Stimulated activated CD8-positive, alpha-beta memory T cell treated with anti-CD3 and anti-CD28 coated beads, Interleukin-7, amount 100 ng/mL, for 48 hours (primary cell): ENCODE measurements at regions not wholly inside any gene's neighbourhood (a gene's known extent, or its start where the extent isn't known, plus 50 kb on each side); places are given as distances from the start of the nearest gene placed in this dataset.
"Not testable (repeated sequence)": the region's sequence is repeated elsewhere in the genome, so short reads cannot be mapped to it uniquely, and the experiment has no call there.

Source experiments
- DNase-seq, 2 donors: peaks; one replicate each; pipeline ENCODE4 v3.0.0-alpha.2; 2020; ENCODE audit warnings: low read depth in 1 of 2; ENCODE audit errors: extremely low read depth in 1 of 2

DNA sequence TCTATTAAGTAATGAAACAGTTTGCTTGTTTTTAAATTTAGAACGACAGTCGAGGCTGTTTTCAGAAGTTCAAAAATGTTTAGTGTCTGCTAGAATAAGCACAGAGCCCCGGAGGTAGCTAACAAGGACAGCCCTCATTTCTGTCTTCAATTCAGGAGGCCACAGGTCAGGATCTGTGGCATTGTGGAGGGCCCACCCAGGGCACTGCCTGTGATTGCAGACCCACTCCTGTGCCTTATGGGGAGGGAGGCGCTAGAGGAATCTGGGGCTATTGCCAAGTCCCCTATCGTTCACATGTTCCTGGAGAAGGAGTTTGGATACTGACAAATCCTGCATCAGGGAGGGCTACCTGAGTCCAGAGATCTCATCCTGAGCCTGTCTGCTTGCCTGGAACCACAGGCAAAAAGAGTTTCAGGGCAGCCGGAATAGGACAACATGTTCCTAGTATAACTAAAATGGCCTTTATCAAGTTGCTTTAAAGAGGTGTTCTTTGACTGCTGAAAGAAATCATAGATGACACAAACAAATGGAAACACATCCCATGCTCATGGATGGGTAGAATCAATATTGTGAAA is 141.5 kb upstream of the ROPN1 start:
- no peak for DNase-seq

DNA sequence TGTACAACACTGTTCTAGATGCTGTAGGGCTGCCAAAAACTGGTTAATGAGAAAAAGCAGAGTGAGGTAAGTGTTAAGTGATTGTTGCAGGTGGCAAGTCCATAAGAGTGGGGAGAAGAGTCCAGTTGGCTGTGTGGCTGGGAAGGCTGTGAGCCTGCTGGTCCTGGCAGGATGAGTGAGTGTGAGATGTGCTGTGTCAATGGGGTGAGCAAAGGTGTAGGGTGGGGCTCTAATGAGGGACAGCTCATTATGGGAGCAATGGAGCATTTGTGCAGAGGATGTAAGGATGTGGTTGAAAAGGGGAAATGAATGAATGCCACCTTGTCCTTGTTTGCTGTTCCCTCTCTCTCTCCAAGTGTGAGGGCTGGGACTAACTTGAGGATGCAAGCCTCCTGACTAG is 145.3 kb upstream of the ROPN1 start:
- no peak for DNase-seq

DNA sequence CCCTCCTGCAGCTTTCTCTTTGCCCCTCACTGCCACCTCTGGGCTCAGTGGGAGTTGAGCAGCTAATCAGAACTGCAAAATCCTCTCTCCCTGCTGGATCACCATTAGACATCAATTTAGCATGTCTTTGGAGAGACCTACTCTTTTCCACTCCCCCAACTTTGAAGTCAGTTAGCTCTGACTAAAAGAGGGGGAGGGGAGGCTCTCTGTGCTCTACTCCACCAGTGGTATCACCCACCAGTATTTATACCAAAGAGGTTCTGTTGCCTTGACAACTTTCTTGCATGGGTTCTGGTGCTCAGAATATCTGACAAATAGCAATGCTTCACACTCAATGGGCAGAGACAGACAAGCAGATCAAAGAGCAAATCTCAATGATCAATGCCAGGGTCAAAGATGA is 146.2 kb upstream of the ROPN1 start:
- no peak for DNase-seq

DNA sequence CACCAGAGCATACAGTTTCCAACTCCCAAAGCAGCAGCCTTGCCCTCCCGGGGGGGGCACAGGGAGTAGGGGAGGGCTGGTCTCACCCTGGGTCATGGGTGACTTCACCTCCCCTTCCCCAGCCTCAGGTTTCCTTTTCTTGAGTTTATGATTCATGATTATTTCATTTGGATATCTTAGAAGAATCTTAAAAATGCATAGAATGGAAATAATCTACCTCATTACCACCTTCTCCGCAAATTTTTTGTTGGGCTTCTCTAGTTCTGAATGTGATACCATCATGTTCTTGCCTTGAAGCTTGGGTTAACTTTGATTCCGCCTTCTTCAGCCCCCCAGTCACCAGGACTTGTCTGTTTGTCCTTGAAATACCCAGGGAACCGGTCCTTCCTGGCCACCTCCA is 148.8 kb upstream of the ROPN1 start:
- no peak for DNase-seq

DNA sequence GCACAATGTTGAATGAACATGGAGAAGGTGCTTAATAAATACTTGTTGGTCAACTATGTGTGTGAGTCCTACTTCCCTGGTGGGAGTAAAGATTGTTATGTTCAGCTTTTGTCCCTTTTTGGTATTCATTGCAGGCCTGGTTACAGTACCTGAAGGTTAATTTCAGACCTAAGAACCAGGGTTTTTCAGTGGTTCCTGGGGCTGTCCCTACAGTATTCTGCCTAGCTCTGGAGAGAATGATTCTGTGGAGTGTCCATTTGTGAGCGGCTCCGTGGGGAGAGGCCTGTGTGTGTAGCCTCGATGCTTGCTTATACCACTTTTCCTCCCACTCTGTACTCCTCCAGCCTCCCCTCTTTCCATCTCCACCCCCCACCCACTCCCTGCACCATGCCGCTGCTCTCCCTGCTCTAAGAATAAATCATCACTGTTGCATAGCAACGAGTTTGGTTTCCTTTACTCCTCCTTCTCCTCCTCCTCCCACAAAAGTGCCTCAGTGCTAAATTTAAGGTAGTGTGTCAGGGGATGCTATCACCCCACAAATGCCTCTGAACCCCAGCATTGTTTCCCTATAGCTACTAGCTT is 150.6 kb upstream of the ROPN1 start:
- no peak for DNase-seq

DNA sequence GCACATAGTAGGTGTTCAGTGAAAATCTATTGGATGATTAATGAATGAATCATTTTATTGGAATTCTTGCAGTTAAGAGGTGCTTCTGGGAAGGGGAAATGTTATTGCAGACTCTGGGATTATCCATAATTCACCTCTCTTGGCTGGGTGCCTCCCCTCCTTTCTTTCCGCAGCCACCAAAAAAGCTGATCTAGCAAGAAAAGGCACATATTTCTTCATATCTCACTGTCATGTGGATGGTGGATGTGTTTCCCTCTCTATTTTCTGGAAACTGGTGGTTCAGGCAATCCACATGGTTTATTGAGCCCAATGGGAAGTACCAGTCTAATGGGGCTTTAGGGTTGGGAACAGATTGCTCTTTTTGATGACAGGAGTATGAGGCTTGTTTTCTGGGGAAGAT is 151.1 kb upstream of the ROPN1 start:
- no peak for DNase-seq

DNA sequence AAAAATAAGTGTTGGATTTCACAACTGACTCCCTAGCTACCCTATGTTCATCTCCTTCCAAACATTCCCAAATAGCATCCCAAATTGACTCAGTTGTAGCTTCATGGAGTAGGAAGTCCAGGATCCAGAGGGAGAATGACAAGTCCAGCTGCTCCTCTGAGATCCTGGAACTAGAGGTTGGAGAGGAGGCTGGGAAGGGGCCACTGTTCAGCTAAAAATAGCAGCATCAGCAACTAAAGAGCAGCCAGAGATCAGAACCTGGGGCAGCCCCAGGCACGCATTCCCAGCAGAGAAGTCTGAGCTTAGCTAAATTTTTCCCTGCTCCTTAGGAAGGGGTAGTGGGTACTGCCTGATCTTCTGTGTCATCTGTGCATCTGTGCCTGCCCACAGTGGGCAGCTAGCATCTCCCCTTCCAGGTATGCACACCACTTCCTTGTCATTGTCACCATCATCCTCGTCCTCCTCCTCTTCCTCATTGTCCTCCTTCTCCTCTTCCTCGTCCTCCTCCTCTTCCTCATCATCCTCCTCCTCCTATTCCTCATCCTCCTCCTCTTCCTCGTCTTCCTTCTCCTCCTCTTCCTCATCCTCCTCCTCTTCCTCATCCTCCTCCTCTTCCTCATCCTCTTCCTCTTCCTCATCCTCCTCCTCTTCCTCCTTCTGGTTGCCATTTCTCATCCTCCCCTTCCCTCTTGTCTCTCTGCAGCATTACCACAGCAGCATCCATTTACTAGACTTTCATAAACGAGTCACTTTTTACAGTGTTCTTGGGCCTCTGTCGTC is 152.3 kb upstream of the ROPN1 start:
- no peak for DNase-seq

DNA sequence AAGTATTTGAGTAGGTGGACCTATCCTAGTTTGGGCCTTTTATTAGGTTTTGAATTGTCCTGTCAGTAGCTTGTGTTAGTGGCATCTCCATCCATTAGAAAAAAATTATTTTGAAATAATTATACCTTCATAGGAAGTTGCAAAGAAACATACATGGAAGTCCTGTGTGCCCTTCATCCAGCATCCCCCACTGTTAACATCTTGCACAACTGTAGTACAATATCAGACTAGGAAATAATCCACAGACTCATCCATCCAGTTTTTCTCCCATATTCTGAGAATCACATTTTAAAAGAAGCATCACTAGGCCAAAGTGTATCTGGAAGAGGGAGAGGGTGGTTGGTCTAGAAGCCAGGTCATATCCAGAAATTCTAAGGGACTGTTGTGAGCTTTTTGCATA is 155.5 kb upstream of the ROPN1 start:
- no peak for DNase-seq

DNA sequence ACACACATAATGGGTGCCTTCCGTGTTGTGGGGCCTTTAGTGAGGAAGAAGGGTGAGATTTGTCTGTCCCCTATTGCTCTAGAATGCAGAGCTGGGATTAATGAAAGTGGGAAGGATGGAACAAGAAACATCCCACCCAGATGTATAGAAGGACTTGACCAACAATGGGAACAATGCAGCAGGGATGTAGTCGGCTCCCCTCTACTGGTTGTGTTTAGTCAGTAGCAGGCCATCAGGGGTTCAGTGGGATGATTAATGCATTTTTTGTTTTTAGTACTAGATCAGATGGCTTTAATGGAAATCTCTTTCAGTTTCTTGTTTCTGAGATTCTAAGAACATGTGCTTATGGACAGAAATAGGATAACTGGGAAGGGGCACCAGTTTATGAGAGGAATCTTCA is 156.0 kb upstream of the ROPN1 start:
- no peak for DNase-seq

DNA sequence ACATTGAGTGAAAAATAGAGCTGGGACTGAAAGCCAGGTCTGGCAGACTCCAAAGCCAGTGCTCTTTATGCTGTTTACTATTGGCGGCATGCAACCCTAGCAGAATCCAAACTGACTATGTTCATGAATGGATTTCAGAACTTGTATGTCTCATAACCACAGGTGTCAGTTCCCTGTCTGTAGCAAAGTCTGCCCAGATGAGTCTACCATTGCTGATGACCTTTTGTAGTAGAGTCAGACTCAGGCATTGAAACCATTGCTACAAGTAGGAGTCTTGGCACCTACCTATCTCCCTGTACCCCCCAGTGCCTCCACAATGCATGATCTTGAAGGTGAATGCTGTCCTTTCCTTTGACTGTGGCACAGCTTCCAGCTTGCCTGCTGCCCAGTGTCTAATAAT is 157.2 kb upstream of the ROPN1 start:
- DNase-seq: no peak

DNA sequence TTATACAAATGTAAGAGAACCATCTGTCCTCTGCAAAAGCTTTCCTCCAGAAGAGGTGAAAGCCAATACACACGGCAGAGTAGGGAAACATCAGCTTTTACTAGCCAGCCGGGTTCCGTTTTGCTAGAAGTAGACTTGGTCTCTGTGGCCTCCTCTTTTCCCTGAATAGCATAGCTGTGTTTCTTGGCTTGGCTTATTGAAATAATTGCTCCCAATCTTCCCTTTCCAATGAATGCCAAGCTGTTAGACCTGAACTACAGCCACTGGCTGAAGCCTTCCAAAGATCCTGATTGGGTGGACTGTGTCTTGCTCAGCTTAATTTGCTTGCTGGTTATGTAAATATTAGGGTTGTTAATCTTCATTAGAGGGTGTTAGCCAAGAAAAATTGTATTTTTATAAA is 157.8 kb upstream of the ROPN1 start:
- DNase-seq: no peak

DNA sequence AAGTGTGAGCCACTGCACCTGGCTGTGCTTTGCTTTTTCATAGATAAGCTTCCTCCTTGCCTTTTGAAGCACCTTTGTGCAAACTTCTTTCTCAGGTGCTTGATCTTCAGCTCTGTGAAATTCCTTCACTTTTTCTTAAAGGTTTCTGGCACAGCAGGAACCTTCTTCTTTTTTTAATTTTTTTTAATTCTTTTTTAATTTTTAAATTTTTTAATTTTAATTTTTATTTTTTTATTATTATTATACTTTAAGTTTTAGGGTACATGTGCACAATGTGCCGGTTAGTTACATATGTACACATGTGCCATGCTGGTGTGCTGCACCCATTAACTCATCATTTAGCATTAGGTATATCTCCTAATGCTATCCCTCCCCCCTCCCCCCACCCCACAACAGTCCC is 161.0 kb upstream of the ROPN1 start:
- not testable (repeated sequence) for DNase-seq

DNA sequence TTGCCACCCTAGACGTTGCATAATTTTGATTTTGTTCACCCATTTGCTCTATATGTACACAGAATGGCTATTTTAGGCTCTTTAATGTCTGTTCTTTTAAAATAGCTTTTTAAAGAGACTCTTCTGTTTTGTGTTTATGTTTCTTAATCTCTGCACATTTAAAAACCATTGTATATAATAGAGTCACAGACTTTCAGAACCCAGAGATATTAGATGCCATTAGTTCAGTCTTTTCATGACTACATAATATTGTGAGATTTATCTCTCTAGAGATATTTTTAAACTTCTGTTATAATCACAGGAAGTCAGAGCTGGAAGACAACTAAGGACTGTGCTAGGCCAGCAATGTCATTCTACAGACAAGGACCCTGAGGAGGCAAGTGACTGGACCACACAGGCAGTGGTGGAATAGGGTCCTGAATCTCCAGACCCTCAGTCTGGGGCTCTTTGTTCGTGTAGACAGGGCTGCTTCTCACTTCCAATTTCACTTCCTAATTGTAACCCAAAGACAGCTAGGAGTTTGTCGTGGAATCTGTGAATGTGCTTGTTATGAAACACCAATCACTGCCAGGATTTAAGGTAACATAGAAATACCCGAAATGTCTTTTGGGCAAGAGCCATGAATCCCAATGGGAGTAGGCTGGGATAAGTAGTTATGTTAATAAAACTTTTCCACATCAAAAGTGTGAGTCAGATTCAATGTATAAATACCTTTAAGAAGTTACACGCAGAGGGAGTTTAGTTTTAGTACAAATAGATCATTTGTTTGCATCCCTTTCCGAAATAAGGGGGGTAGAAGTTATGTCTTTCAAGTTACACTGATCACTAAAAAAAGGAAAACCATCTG is 165.2 kb upstream of the ROPN1 start:
- DNase-seq: no peak

DNA sequence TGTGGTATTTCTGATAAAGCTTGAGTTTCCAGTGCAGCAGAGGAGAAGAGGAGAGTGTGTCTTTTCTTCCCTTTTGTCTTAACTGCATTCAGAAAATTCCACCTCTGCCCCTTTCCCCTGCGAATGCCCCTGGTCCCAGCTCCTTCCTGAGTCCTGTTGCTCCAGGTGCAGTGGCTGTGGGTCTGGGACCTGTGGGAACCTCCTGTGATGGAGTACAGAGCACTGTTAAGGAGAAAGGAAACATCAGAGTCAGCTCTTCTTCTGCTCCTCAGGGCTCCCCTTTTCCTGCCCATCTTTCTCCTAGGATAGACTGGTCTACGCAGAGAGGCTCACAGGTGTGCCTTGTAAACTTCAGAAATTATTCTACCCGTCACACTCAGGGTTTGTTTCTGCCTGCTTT is 165.8 kb upstream of the ROPN1 start:
- no peak for DNase-seq

DNA sequence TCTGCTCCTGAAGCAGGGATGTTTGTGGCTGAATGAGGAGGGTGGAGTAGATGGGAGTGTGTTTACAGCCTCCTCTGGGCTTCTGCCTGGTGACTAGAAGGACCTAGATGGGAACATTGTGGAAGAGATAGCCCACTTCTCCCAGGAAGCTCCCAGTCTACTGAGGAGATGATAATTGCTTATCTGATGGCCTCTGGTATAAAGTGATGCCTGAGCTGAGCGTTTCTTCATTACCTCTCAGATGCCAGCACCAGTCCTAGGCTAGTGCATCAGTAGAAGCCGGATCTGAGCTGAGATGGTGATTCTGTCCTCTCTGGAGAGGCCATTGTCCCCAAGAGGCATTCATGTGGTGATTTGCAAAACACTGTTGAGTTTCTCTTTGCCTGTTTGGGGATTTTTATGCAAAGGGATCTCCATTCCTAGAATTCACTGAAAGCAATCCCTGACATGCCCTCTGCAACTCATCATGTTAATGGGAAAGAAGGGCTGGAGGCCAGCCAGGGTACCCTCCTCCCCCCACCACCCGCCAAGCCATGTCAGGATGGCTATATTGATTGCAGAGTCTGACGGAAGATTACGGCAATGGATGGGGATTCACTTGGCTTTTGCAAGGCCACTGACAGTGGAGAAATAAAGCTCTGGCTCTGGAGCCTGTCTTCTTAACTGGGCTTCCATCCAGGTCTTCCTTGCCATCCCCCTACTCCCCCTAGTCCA is 166.4 kb upstream of the ROPN1 start:
- no peak for DNase-seq

DNA sequence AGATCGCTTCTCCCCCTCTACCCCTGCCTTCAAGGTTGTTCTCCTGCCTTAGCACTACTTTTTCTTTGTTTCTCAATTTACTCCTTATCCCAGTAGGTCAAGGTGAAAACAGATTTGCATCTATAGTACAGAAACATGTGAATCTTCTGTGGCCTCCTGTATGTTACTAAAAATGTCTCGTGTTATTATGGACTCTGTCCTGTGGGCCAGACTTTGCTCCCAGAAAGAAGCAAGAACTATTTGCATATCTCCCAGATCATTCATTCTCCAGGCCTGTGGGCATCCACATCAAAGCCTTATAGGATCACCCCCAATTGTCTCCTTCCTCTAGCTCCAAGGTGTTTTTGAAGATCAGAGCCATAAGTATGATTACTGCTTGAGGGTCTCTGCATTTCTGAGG is 169.5 kb upstream of the ROPN1 start:
- DNase-seq: no peak

DNA sequence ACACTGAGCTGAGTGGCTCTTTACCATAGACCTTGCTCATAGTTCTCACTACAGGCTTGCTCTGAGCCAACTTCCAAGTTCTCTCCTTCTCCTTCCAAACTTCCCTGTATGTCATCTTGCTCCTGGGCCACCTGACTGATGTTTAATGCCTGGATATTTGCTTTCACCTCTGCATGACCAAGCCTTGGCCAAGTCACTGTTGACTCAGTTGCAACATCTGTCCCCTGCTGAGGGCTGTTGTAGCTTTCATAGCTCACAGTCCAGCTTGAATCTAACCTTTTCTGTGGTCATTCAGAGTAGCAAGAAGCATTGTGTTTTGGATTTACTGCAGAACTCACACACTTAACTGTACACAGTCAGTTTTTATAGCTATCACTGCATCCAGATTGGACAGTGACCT is 171.8 kb upstream of the ROPN1 start:
- no peak for DNase-seq

DNA sequence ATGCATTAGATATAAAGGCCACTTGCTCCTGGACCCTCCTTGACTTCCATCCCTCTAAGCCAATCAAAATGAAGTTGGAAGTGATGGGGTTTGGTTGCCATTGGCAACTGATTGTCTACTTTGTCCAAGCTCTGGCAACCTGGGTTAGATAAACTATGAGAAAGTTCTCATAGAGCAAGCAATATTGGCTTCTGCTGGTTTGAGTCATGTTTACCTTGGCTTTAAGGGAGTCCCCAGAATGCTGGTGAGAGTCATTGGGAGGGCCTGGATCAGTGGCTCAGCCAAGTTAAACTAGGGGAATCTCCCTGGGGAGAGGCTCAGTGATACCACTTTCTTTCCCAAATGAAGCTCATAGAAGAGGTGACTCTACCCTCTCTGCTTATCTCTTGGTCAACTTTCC is 176.3 kb upstream of the ROPN1 start:
- DNase-seq: no peak

DNA sequence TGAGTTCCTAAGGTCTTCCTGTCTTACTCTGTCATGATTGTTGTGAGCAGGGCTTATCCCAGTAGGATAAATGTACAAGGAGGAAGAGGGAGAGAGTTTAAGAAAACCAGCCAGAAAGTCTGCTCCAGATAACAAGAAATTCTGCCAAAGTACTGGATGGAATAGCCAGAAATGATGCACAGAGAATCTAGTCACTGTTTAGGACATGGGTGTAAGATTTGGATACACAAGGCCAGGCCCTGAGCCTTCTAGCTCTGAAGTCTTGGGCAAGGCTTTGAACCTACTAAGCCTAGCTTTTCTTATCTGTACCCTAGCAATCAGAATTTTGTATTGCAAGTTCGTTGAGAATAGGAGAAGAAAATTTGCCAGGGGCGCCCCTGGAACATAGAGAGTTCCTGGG is 180.4 kb upstream of the ROPN1 start:
- DNase-seq: no peak

DNA sequence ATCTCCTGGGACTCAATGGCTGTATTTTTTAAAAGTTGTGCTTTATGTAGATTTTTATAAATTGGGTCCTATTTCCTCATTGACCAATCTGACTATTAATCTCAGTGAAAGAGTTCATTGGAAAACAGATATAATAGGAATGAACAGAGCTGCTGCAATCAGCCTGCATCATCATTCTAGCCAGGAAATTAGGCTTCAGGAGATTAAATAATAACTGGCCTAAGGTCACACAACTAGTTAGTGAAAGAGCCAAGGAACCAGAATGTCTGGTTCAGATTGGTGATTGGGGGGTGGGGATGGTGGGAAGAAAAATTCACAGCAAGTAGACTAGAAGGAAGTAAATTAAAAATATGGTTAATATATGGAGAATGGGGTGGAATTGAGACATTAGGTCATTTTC is 180.9 kb upstream of the ROPN1 start:
- no peak for DNase-seq

DNA sequence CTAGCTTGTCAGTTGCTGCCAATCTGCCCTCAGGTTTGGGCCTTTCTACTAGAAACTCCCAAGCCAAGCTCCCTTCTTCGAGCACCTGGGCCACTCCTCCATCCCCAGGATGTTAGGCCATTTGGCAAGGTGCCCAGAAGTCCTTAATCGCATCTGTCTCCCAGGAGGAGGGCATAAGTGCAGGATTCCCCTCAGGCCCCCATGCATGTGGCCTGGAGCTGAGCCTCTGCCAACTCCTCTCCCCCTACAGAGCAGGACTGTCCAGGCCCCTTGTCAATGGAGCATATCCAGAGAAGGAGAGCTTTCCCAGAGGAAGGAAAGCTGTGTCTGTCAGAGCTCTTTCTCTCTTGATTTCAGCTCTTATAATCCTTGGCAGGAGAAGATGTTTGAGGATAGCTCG is 182.6 kb upstream of the ROPN1 start:
- no peak for DNase-seq
